ENCODE measurements at regions not wholly inside any gene's neighbourhood (a gene's known extent, or its start where the extent isn't known, plus 50 kb on each side); places are given as distances from the start of the nearest gene placed in this dataset.
A peak's percentile ranks its signal among the peaks of the same experiment; 100 is the strongest.

GRCh38 chr1:213724640-213725536 is 262.9 kb upstream of the PROX1 start:
- in situ Hi-C loops (cut with MboI; ENCODE audit: low sequenced_read_pairs in 4 of 4) (no loop called here), intact Hi-C loops (cut with DNase I; ENCODE audit: low total_unique reads) (no loop called here)
- DNase-seq (peak in 1 of 2 donors; percentile 14), ATAC-seq (no peak)
- H3K4me3 ChIP-seq: no peak overlapping the region
- H3K27me3 ChIP-seq: no peaks in the 10 kb centered on the region
- H3K4me1 ChIP-seq: no peaks in the 10 kb centered on the region
- H3K36me3 ChIP-seq: no peaks in the 10 kb centered on the region
- no peak overlapping the region for H3K27ac ChIP-seq
- TF ChIP-seq CTCF (IDR thresholded peaks at IDR 0.05 in 4 of 5, conservative IDR thresholded peaks at IDR 0.05 in 1 of 5) (no peak), POLR2A (IDR thresholded peaks at IDR 0.05) (no peak)
- H3K9me3 ChIP-seq: no peaks in the 10 kb centered on the region

- in situ Hi-C loops (cut with MboI; ENCODE audit: low sequenced_read_pairs in 4 of 4): no loop called here
- no peaks in the 10 kb centered on the region for H3K36me3 ChIP-seq
- ATAC-seq (no peak), DNase-seq (no peak)
- no peak overlapping the region for H3K4me3 ChIP-seq
- H3K27me3 ChIP-seq: no peaks in the 10 kb centered on the region
- H3K9me3 ChIP-seq: no peaks in the 10 kb centered on the region
- no peak for TF ChIP-seq POLR2A (IDR thresholded peaks at IDR 0.05)
- no peak for TF ChIP-seq CTCF (IDR thresholded peaks at IDR 0.05 in 4 of 5, conservative IDR thresholded peaks at IDR 0.05 in 1 of 5)
- intact Hi-C loops (cut with DNase I; ENCODE audit: low total_unique reads): no loop called here
- no peaks in the 10 kb centered on the region for H3K4me1 ChIP-seq
- H3K27ac ChIP-seq: no peak overlapping the region
These were observed 259.8 kb upstream of the PROX1 start for GRCh38 chr1:213727853-213728592.

- in situ Hi-C loops (cut with MboI; ENCODE audit: low sequenced_read_pairs in 4 of 4) (no loop called here), intact Hi-C loops (cut with DNase I; ENCODE audit: low total_unique reads) (no loop called here)
- no peaks in the 10 kb centered on the region for H3K36me3 ChIP-seq
- no peak for DNase-seq
- H3K27ac ChIP-seq: no peak overlapping the region
- H3K4me3 ChIP-seq: no peak overlapping the region
- H3K4me1 ChIP-seq: no peaks in the 10 kb centered on the region
- no peak for ATAC-seq
- no peaks in the 10 kb centered on the region for H3K9me3 ChIP-seq
- H3K27me3 ChIP-seq: no peaks in the 10 kb centered on the region
- TF ChIP-seq POLR2A (IDR thresholded peaks at IDR 0.05): no peak
- no peak for TF ChIP-seq CTCF (IDR thresholded peaks at IDR 0.05 in 4 of 5, conservative IDR thresholded peaks at IDR 0.05 in 1 of 5)
These were observed 258.9 kb upstream of the PROX1 start for GRCh38 chr1:213728593-213729536.

GRCh38 chr1:213733705-213734104 is 254.1 kb upstream of the PROX1 start:
- H3K9me3 ChIP-seq: no peaks in the 10 kb centered on the region
- no peak overlapping the region for H3K4me3 ChIP-seq
- TF ChIP-seq POLR2A (IDR thresholded peaks at IDR 0.05) (no peak), CTCF (IDR thresholded peaks at IDR 0.05 in 4 of 5, conservative IDR thresholded peaks at IDR 0.05 in 1 of 5) (no peak)
- no peaks in the 10 kb centered on the region for H3K36me3 ChIP-seq
- no peak overlapping the region for H3K27ac ChIP-seq
- intact Hi-C loops (cut with DNase I; ENCODE audit: low total_unique reads): no loop called here
- DNase-seq: no peak
- ATAC-seq: no peak
- no peaks in the 10 kb centered on the region for H3K4me1 ChIP-seq
- no peaks in the 10 kb centered on the region for H3K27me3 ChIP-seq
- in situ Hi-C loops (cut with MboI; ENCODE audit: low sequenced_read_pairs in 4 of 4): no loop called here
